DOHH2 (cell line): ENCODE measurements at regions not wholly inside any gene's neighbourhood (a gene's known extent, or its start where the extent isn't known, plus 50 kb on each side); places are given as distances from the start of the nearest gene placed in this dataset.

ENCODE experiments used
- H3F3A ChIP-seq: fragments of 200-600 bp; sonication (generic), shearing (Covaris generic); 2 replicates; pipeline ENCODE4 v1.6.0; 2016; ENCODE audit warnings: antibody characterized with exemption, mild to moderate bottlenecking; ENCODE audit not compliant: control insufficient read depth, insufficient read depth
- H3K27ac ChIP-seq: fragments of 200-600 bp; sonication (generic); 2 replicates; pipeline ENCODE4 v1.5.1; 2014; ENCODE audit warnings: low read depth, mild to moderate bottlenecking, low read length, moderate library complexity
- H3K27me3 ChIP-seq: fragments of 200-600 bp; sonication (generic); 2 replicates; pipeline ENCODE4 v1.6.1; 2014; ENCODE audit warnings: mild to moderate bottlenecking, low read length, mixed read lengths; ENCODE audit not compliant: control insufficient read depth
- H3K36me3 ChIP-seq: fragments of 200-600 bp; sonication (generic); 2 replicates; pipeline ENCODE4 v1.6.1; 2014; ENCODE audit warnings: mild to moderate bottlenecking, low read length, moderate library complexity, mixed read lengths; ENCODE audit not compliant: control insufficient read depth
- H3K4me1 ChIP-seq: fragments of 200-600 bp; sonication (generic); 2 replicates; pipeline ENCODE4 v1.6.1; 2014; ENCODE audit warnings: mild to moderate bottlenecking, low read length, mixed read lengths; ENCODE audit not compliant: control insufficient read depth
- H3K4me2 ChIP-seq: fragments of 200-600 bp; sonication (generic); 2 replicates; pipeline ENCODE4 v1.6.0; 2014; ENCODE audit warnings: mild to moderate bottlenecking, low read length, moderate library complexity
- H3K4me3 ChIP-seq: fragments of 200-600 bp; sonication (generic); 2 replicates; pipeline ENCODE4 v1.5.1; 2014; ENCODE audit warnings: mild to moderate bottlenecking, low read length, mixed read lengths
- H3K79me2 ChIP-seq: fragments of 200-600 bp; sonication (generic); 2 replicates; pipeline ENCODE4 v1.6.1; 2014; ENCODE audit warnings: mild to moderate bottlenecking, low read length, mixed read lengths; ENCODE audit not compliant: control insufficient read depth
- H3K9me2 ChIP-seq: fragments of 200-600 bp; sonication (generic); replicated peaks from 2 replicates; pipeline ENCODE4 v1.6.1; 2014; ENCODE audit warnings: mild to moderate bottlenecking, low read length, mixed read lengths; ENCODE audit not compliant: control insufficient read depth
- H3K9me3 ChIP-seq: fragments of 200-600 bp; sonication (generic); 2 replicates; pipeline ENCODE4 v1.6.1; 2014; ENCODE audit warnings: antibody characterized with exemption, low read length, mixed read lengths; ENCODE audit not compliant: control insufficient read depth, insufficient read depth
- H4K20me1 ChIP-seq: fragments of 200-600 bp; sonication (generic); 2 replicates; pipeline ENCODE4 v1.6.0; 2014; ENCODE audit warnings: low read depth, mild to moderate bottlenecking, antibody characterized with exemption, low read length, moderate library complexity; ENCODE audit not compliant: control insufficient read depth, insufficient read depth
- EZH2phosphoT487 ChIP-seq: fragments of 200-600 bp; sonication (generic); IDR thresholded peaks from 2 replicates; pipeline ENCODE4 v1.6.1; 2017; ENCODE audit warnings: borderline replicate concordance, mild to moderate bottlenecking, antibody characterized with exemption, low read length, moderate library complexity, mixed read lengths
- TF ChIP-seq, protein P1 (sequence below): fragments of 200-600 bp; sonication (generic); IDR thresholded peaks from one replicate; pipeline ENCODE4 v1.5.1; 2014; ENCODE audit warnings: antibody characterized with exemption, mild to moderate bottlenecking, low read depth, low read length; ENCODE audit not compliant: poor library complexity, severe bottlenecking

DNA sequence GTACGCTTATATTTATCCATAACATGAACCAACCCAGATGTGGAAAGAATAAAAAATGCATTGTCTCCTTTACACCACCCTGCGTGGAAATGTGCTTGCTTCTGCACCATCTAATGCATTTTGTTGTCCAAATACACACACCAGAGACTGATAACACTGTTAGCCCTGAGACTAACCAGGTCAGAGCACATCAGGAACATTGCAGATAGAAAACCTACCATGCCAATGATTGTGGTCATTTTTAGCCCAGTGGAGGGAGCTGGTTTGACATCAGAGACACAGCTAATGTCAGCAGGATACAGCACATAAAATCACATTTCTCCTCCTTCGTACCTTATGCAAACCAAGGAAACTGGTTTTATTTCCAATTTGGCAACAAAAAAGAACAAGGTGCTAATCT lies 528.7 kb downstream of the DOK5 start:
- Histone ChIP-seq H3K79me2 (no peaks in the 10 kb centered on the region), H3F3A (no peaks in the 10 kb centered on the region), H3K9me2 (no peaks in the 10 kb centered on the region), H3K27ac (no peak overlapping the region), H3K4me1 (no peaks in the 10 kb centered on the region), H3K4me3 (no peak overlapping the region), H3K9me3 (no peaks in the 10 kb centered on the region), H3K36me3 (no peaks in the 10 kb centered on the region), H3K27me3 (no peaks in the 10 kb centered on the region), H3K4me2 (no peak overlapping the region), H4K20me1 (no peaks in the 10 kb centered on the region)
- TF ChIP-seq, protein P1, sequence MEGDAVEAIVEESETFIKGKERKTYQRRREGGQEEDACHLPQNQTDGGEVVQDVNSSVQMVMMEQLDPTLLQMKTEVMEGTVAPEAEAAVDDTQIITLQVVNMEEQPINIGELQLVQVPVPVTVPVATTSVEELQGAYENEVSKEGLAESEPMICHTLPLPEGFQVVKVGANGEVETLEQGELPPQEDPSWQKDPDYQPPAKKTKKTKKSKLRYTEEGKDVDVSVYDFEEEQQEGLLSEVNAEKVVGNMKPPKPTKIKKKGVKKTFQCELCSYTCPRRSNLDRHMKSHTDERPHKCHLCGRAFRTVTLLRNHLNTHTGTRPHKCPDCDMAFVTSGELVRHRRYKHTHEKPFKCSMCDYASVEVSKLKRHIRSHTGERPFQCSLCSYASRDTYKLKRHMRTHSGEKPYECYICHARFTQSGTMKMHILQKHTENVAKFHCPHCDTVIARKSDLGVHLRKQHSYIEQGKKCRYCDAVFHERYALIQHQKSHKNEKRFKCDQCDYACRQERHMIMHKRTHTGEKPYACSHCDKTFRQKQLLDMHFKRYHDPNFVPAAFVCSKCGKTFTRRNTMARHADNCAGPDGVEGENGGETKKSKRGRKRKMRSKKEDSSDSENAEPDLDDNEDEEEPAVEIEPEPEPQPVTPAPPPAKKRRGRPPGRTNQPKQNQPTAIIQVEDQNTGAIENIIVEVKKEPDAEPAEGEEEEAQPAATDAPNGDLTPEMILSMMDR = no peak
- no peak for TF ChIP-seq EZH2phosphoT487

DNA sequence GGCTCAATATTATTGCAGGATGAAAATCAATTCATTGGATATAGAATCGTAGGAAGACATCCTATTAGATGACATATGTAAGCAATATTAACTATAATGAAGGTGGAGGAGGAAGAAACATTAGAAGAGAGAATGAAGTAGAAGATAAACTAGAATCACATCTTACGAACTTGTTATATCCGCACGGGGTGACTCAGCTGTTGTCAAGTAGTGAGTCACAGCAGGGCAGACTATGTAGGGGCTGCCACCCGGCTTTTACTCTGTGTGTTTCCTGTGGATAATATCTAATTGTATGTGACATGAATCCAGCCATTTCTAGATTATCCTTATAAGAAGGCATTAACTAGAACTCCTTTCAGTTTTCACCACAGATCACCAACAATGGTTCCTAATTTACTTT lies 520.2 kb downstream of the DOK5 start:
- no peaks in the 10 kb centered on the region for H3K9me3 ChIP-seq
- H3F3A ChIP-seq = no peaks in the 10 kb centered on the region
- no peak overlapping the region for H3K4me2 ChIP-seq
- H3K27me3 ChIP-seq = no peaks in the 10 kb centered on the region
- TF ChIP-seq, protein P1 = no peak
- TF ChIP-seq EZH2phosphoT487 = no peak
- no peaks in the 10 kb centered on the region for H3K79me2 ChIP-seq
- H3K9me2 ChIP-seq = no peaks in the 10 kb centered on the region
- no peak overlapping the region for H3K4me3 ChIP-seq
- no peak overlapping the region for H3K27ac ChIP-seq
- no peaks in the 10 kb centered on the region for H3K4me1 ChIP-seq
- no peaks in the 10 kb centered on the region for H4K20me1 ChIP-seq
- no peaks in the 10 kb centered on the region for H3K36me3 ChIP-seq

GRCh38 chr20:54995011-54995410 lies 519.6 kb downstream of the DOK5 start:
- no peaks in the 10 kb centered on the region for H3K27me3 ChIP-seq
- H3K4me1 ChIP-seq = no peaks in the 10 kb centered on the region

More at GRCh38 chr20:54995011-54995410, 519.6 kb downstream of the DOK5 start:
- Histone ChIP-seq H3K36me3 (no peaks in the 10 kb centered on the region), H3K9me2 (no peaks in the 10 kb centered on the region), H3K9me3 (no peaks in the 10 kb centered on the region), H3K4me3 (no peak overlapping the region), H3F3A (no peaks in the 10 kb centered on the region), H3K27ac (no peak overlapping the region), H4K20me1 (no peaks in the 10 kb centered on the region), H3K79me2 (no peaks in the 10 kb centered on the region), H3K4me2 (no peak overlapping the region)
- TF ChIP-seq, protein P1 = no peak
- TF ChIP-seq EZH2phosphoT487 = no peak
